ENCODE measurements at regions not wholly inside any gene's neighbourhood (a gene's known extent, or its start where the extent isn't known, plus 50 kb on each side); places are given as distances from the start of the nearest gene placed in this dataset.
A peak's percentile ranks its signal among the peaks of the same experiment; 100 is the strongest.

DNA sequence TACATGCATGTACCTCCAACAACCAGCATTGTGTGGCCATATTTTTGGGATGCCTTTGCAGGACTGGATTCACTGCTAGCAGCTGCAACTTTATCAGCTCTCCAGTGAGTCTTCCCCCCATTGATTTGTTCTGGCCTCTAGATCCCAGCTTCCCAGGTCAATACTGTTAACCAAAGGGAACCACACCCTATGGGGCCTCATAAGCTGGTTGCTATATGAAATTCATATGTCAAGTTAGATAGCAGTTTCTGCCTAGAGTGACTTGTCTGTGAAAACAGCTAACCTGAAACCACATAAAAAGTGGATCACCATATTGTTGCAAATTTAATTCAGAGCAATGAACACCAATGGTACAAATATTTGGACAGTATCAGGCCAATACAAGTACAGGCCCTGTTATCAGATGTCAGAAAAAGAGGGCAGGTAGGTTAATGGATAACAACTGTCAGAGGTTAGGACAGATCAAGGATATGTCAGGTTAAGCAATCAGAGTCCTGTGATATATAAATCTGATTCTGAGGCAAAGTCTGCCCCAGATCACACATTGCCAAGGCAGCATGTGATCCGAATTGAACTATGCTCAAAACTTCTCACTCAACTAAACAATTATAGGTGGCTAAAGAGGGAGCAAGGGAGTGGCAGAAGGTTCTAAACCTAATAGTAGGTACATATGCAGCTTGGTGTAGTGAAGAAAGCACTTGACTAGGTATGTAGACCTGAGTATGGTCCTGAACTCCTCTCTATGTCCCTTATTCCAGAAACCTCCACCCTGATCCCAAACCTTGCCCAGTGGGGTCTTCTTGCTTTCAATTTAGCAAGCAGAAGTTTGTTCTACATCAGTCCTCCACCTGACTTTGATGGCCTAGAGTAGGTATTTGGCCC, 94.7 kb upstream of the FOXN2 start:
- no peak for DNase-seq
- peaks cover 0 to 3% (median 0%) of the 10 kb centered on the region in 5 donors for H3K36me3 Mint-ChIP-seq
- intact Hi-C loops (cut with micrococcal nuclease), result no loop called here
- ChIA-PET CTCF (interaction anchor here (0.6 to 0.8 kb wide), 2 partner anchors 70 to 452 kb away, joined by 3 read pairs; no protein-coding TSS in a partner anchor), POLR2A (no interaction called here)
- Histone ChIP-seq H3K27me3 (ENCODE audit: control insufficient read depth in 2 of 2, insufficient read depth in 2 of 2, low read length in 2 of 2) (no peaks in the 10 kb centered on the region), H3K36me3 (ENCODE audit: control insufficient read depth in 2 of 3, insufficient read depth in 3 of 3, low read length in 3 of 3) (no peaks in the 10 kb centered on the region), H3K4me1 (ENCODE audit: control insufficient read depth in 2 of 2, insufficient read depth in 2 of 2, low read length in 2 of 2) (no peaks in the 10 kb centered on the region), H3K4me3 (ENCODE audit: low read length) (no peak overlapping the region), H3K9me3 (ENCODE audit: control insufficient read depth in 2 of 3, low read length in 3 of 3) (no peaks in the 10 kb centered on the region), H3K27ac (ENCODE audit: low read depth, low read length) (no peak overlapping the region)
- no peak overlapping the region for H3K27ac Mint-ChIP-seq
- H3K4me1 Mint-ChIP-seq, result peaks cover 0 to 14% (median 6%) of the 10 kb centered on the region in 7 donors
- peaks cover 0 to 3% (median 0%) of the 10 kb centered on the region in 5 donors for H3K27me3 Mint-ChIP-seq
- no peak overlapping the region for H3K4me3 Mint-ChIP-seq
- no peak for ATAC-seq
- no peaks in the 10 kb centered on the region for H3K9me3 Mint-ChIP-seq

DNA sequence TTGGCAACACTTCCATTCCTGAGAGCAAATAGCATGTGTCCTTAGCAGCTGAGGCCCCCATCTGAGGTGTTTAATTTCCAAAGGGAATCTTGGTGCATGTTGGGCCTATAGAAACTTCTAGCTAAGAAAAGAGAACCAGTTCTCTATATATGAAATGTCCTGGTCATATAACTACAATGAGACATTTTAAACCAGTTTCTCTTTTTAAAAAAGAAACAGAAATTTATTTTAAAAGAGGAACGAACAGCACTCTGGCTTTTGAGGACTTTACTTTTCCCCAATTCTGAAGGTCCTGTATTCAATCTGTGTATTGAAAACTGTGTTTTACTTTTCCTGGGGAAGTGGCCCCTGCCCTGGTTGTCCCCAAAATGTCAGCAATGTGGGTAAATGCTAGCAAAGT, 94.0 kb upstream of the FOXN2 start:
- ATAC-seq (no peak), DNase-seq (no peak)
- no peak overlapping the region for H3K4me3 Mint-ChIP-seq
- H3K4me1 Mint-ChIP-seq, result peaks cover 0 to 14% (median 6%) of the 10 kb centered on the region in 7 donors
- Histone ChIP-seq H3K4me3 (ENCODE audit: low read length) (no peak overlapping the region), H3K9me3 (ENCODE audit: control insufficient read depth in 2 of 3, low read length in 3 of 3) (no peaks in the 10 kb centered on the region), H3K27me3 (ENCODE audit: control insufficient read depth in 2 of 2, insufficient read depth in 2 of 2, low read length in 2 of 2) (no peaks in the 10 kb centered on the region), H3K36me3 (ENCODE audit: control insufficient read depth in 2 of 3, insufficient read depth in 3 of 3, low read length in 3 of 3) (no peaks in the 10 kb centered on the region), H3K27ac (ENCODE audit: low read depth, low read length) (no peak overlapping the region), H3K4me1 (ENCODE audit: control insufficient read depth in 2 of 2, insufficient read depth in 2 of 2, low read length in 2 of 2) (no peaks in the 10 kb centered on the region)
- ChIA-PET POLR2A (no interaction called here), CTCF (interaction anchor here (0.6 kb wide), 1 partner anchor 71 kb away, joined by 3 read pairs; no protein-coding TSS in a partner anchor)
- H3K9me3 Mint-ChIP-seq, result peaks cover 0 to 1% (median 0%) of the 10 kb centered on the region in 11 donors
- intact Hi-C loops (cut with micrococcal nuclease), result no loop called here
- H3K27ac Mint-ChIP-seq, result no peak overlapping the region
- peaks cover 0 to under 1% (median 0%) of the 10 kb centered on the region in 5 donors for H3K36me3 Mint-ChIP-seq
- H3K27me3 Mint-ChIP-seq, result peaks cover 0 to 3% (median 0%) of the 10 kb centered on the region in 5 donors

DNA sequence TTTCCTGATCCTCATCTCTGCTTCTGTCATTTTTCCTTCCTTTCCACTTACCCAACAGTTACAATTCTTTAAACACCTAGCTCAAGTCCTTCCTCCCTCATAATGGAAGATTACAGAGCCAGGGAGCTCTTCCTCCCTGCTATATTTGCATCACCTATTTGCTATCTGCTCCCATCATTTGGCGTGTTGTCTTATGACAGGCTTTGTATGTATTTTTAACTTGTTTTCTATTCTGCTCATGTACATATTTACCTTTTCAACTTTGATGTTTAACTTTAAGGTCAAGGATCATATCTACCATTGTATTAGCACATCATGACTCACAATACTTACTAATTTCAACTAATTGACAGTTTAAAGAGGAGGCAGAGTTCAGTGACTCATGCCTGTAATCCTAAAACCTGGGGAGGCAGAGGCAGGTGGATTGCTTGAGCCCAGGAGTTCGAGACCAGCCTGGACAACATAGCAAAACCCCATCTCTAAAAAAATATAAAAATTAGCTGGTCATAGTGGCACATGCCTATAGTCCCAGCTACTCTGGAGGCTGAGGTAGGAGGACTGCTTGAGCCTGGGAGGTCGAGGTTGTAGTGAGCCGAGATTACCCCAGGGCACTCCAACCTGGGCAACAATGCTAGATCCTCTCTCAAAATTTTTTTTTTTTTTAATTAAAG, 92.5 kb upstream of the FOXN2 start:
- H3K4me1 Mint-ChIP-seq, result peaks cover 0 to 14% (median 6%) of the 10 kb centered on the region in 7 donors
- peaks cover 0 to 1% (median 0%) of the 10 kb centered on the region in 11 donors for H3K9me3 Mint-ChIP-seq
- Histone ChIP-seq H3K4me1 (ENCODE audit: control insufficient read depth in 2 of 2, insufficient read depth in 2 of 2, low read length in 2 of 2) (no peaks in the 10 kb centered on the region), H3K27ac (ENCODE audit: low read depth, low read length) (no peak overlapping the region), H3K9me3 (ENCODE audit: control insufficient read depth in 2 of 3, low read length in 3 of 3) (no peaks in the 10 kb centered on the region), H3K27me3 (ENCODE audit: control insufficient read depth in 2 of 2, insufficient read depth in 2 of 2, low read length in 2 of 2) (no peaks in the 10 kb centered on the region), H3K36me3 (ENCODE audit: control insufficient read depth in 2 of 3, insufficient read depth in 3 of 3, low read length in 3 of 3) (no peaks in the 10 kb centered on the region), H3K4me3 (ENCODE audit: low read length) (no peak overlapping the region)
- no peak for DNase-seq
- ChIA-PET POLR2A (interaction anchor here (1.0 kb wide), 1 partner anchor 22 kb away, joined by 3 read pairs; no protein-coding TSS in a partner anchor), CTCF (interaction anchor here (0.6 to 1.1 kb wide), 3 partner anchors 13 to 99 kb away, joined by 3 to 5 read pairs (median 4); no protein-coding TSS in a partner anchor)
- peak overlapping the region in 1 of 10 donors; percentile 3 for H3K4me3 Mint-ChIP-seq
- peak overlapping the region in 2 of 9 donors; percentile 6 to 9 for H3K27ac Mint-ChIP-seq
- ATAC-seq, result no peak
- no peaks in the 10 kb centered on the region for H3K36me3 Mint-ChIP-seq
- intact Hi-C loops (cut with micrococcal nuclease), result no loop called here
- H3K27me3 Mint-ChIP-seq, result peaks cover 0 to 3% (median 0%) of the 10 kb centered on the region in 5 donors

DNA sequence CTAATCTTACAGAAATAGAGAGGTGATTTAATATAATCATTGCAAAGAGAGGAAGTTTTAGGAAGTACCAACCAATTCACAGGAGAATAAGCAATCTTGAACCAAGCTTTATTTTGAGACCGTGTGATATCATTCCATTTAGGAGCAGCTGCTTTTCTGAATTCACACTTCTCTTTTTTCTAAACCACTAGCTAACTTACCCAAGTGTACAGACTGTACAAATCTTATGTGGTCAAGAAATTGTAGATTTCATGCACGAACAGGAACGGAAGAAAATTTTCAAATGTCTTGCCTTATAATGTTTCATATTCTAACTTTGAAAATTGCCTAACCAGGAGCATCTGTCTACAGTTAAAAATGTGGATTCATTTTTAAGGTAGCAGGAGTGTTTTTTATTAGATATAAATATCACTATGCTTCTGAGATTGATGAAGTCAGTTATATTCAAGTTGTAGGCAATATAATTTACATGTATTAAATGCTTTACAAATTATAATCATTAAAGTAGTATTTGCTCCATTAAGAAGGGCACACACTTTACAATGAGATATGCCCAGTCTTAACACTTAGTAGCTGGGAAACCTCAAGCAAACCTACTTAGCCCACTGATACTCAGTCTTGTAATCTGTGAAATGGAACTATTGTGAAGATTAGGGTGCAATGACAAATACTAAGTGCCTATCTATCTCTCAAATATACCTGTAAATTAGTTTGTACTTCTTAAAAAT, 86.7 kb upstream of the FOXN2 start:
- ChIA-PET POLR2A (interaction anchor here (0.5 kb wide), 1 partner anchor 57 kb away, joined by 3 read pairs; no protein-coding TSS in a partner anchor), CTCF (interaction anchor here (0.7 kb wide), 1 partner anchor 56 kb away, joined by 3 read pairs; no protein-coding TSS in a partner anchor)
- peak; percentile 68 for ATAC-seq
- Mint-ChIP-seq H3K36me3 (no peaks in the 10 kb centered on the region), H3K4me3 (no peak overlapping the region), H3K9me3 (peaks cover 0 to 3% (median 0%) of the 10 kb centered on the region in 11 donors), H3K27ac (no peak overlapping the region), H3K27me3 (no peaks in the 10 kb centered on the region), H3K4me1 (peaks cover 0 to 8% (median 3%) of the 10 kb centered on the region in 7 donors)
- Histone ChIP-seq H3K27me3 (ENCODE audit: control insufficient read depth in 2 of 2, insufficient read depth in 2 of 2, low read length in 2 of 2) (no peaks in the 10 kb centered on the region), H3K4me3 (ENCODE audit: low read length) (no peak overlapping the region), H3K9me3 (ENCODE audit: control insufficient read depth in 2 of 3, low read length in 3 of 3) (no peaks in the 10 kb centered on the region), H3K36me3 (ENCODE audit: control insufficient read depth in 2 of 3, insufficient read depth in 3 of 3, low read length in 3 of 3) (no peaks in the 10 kb centered on the region), H3K27ac (ENCODE audit: low read depth, low read length) (no peak overlapping the region), H3K4me1 (ENCODE audit: control insufficient read depth in 2 of 2, insufficient read depth in 2 of 2, low read length in 2 of 2) (no peaks in the 10 kb centered on the region)
- intact Hi-C loops (cut with micrococcal nuclease), result no loop called here
- no peak for DNase-seq

DNA sequence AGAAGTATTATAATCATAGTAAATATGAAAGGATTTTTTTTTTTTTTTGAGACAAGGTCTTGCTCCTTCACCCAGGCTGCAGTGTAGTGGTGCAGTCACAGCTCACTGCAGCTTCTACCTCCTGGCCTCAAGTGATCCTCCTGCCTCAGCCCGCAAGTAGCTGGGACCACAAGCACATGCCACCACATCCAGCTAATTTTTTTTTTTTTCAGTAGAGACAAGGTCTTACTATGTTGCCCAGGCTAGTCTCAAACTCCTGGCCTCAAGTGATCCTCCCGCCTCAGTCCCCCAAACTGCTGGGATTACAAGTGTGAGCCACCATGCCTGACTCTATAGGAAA, 86.2 kb upstream of the FOXN2 start:
- H3K4me1 ChIP-seq (ENCODE audit: control insufficient read depth in 2 of 2, insufficient read depth in 2 of 2, low read length in 2 of 2), result no peaks in the 10 kb centered on the region
- no peaks in the 10 kb centered on the region for H3K36me3 Mint-ChIP-seq
- ChIA-PET CTCF (interaction anchor here (0.7 kb wide), 1 partner anchor 56 kb away, joined by 3 read pairs; no protein-coding TSS in a partner anchor), POLR2A (no interaction called here)
- no peak overlapping the region for H3K4me3 ChIP-seq (ENCODE audit: low read length)
- peaks cover 0 to 8% (median 4%) of the 10 kb centered on the region in 7 donors for H3K4me1 Mint-ChIP-seq
- no peaks in the 10 kb centered on the region for H3K9me3 ChIP-seq (ENCODE audit: control insufficient read depth in 2 of 3, low read length in 3 of 3)
- no peak overlapping the region for H3K27ac ChIP-seq (ENCODE audit: low read depth, low read length)
- ATAC-seq (no peak), DNase-seq (no peak)
- no peaks in the 10 kb centered on the region for H3K27me3 ChIP-seq (ENCODE audit: control insufficient read depth in 2 of 2, insufficient read depth in 2 of 2, low read length in 2 of 2)
- no peaks in the 10 kb centered on the region for H3K27me3 Mint-ChIP-seq
- intact Hi-C loops (cut with micrococcal nuclease), result no loop called here
- no peak overlapping the region for H3K27ac Mint-ChIP-seq
- peaks cover 0 to 3% (median 0%) of the 10 kb centered on the region in 11 donors for H3K9me3 Mint-ChIP-seq
- no peak overlapping the region for H3K4me3 Mint-ChIP-seq
- no peaks in the 10 kb centered on the region for H3K36me3 ChIP-seq (ENCODE audit: control insufficient read depth in 2 of 3, insufficient read depth in 3 of 3, low read length in 3 of 3)

DNA sequence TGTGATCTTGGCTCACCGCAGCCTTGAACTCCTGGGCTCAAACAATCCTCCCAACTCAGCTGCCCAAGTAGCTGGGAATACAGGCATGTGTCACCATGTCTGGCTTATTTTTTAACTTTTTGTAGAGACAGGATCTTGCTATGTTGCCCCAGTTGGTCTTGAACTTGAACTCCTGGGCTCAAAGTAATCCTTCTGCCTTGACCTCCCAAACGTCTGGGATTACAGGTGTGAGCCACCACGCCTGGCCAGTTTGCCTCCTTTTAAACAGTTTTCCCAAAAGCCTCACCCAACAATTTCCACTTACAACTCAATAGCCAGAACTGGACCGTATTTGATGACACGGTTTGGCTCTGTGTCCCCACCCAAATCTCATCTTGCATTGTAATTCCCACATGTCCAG, 85.4 kb upstream of the FOXN2 start:
- DNase-seq (no peak), ATAC-seq (no peak)
- Histone ChIP-seq H3K27me3 (ENCODE audit: control insufficient read depth in 2 of 2, insufficient read depth in 2 of 2, low read length in 2 of 2) (no peaks in the 10 kb centered on the region), H3K4me3 (ENCODE audit: low read length) (no peak overlapping the region), H3K27ac (ENCODE audit: low read depth, low read length) (no peak overlapping the region), H3K9me3 (ENCODE audit: control insufficient read depth in 2 of 3, low read length in 3 of 3) (no peaks in the 10 kb centered on the region), H3K36me3 (ENCODE audit: control insufficient read depth in 2 of 3, insufficient read depth in 3 of 3, low read length in 3 of 3) (no peaks in the 10 kb centered on the region), H3K4me1 (ENCODE audit: control insufficient read depth in 2 of 2, insufficient read depth in 2 of 2, low read length in 2 of 2) (no peaks in the 10 kb centered on the region)
- Mint-ChIP-seq H3K27ac (no peak overlapping the region), H3K36me3 (no peaks in the 10 kb centered on the region), H3K27me3 (no peaks in the 10 kb centered on the region), H3K4me3 (no peak overlapping the region), H3K9me3 (peaks cover 0 to 3% (median 0%) of the 10 kb centered on the region in 11 donors), H3K4me1 (peaks cover 0 to 7% (median 4%) of the 10 kb centered on the region in 7 donors)
- CTCF ChIA-PET, result no interaction called here
- intact Hi-C loops (cut with micrococcal nuclease), result no loop called here
- POLR2A ChIA-PET, result no interaction called here

Data from naive thymus-derived CD4-positive, alpha-beta T cell (primary cell).